ENCODE measurements at regions not wholly inside any gene's neighbourhood (a gene's known extent, or its start where the extent isn't known, plus 50 kb on each side); places are given as distances from the start of the nearest gene placed in this dataset.
A peak's percentile ranks its signal among the peaks of the same experiment; 100 is the strongest.

DNA sequence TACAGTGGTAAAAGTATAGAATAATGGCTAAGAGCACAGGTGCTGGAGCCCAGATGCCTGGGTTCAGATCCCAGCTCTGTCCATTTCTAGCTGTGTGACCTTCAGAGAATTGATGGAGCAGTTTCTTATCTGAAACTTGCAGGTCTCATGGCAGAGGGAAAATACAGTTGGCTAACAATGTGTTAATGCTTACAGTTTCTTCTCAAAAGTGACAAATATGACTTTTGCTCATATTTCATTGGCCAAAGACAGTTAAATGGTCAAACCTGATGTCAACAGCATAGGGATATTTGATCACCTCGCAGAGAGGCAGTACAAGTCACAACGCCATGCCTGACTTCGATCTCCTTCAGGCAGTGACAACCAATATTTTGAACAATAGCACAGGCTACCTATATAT lies 60.2 kb upstream of the LCORL start:
- no TSS peak for BruUV-seq (replicated peaks)
- intact Hi-C loops (cut with micrococcal nuclease) = no loop called here

DNA sequence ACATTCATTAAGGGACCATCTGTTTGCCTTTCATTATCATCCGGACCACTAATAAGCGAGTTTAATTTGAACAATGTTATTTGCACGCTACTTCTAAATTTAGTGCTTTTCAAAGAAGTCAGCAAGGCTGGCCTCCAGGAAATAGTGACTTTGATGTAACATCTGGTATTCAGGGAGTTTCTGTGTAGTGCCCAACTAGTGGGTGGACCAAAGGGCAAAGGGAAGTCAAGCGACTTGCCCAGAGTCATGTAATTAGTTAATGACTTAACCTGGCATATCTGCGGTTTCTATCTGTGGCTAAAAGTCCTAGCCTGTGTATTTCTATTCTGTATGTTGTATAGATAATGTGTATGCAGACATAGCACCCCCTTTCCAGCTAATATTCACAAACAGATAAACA lies 56.3 kb upstream of the LCORL start:
- no peaks in the 10 kb centered on the region for H3K36me3 ChIP-seq (ENCODE audit: control insufficient read depth in 2 of 2, extremely low read depth in 1 of 2, insufficient read depth in 2 of 2, low read length in 2 of 2)
- DNase-seq (ENCODE audit: low read depth, low spot score) = no peak
- ChIA-PET CTCF (no interaction called here), POLR2A (no interaction called here)
- FAIRE-seq = peak; percentile 57
- H3K4me3 ChIP-seq (replicated peaks in 1 of 3; ENCODE audit: insufficient read depth in 1 of 3, low read depth in 1 of 3, low read length in 3 of 3) = no peak overlapping the region
- no peaks in the 10 kb centered on the region for H3K79me2 ChIP-seq (ENCODE audit: control insufficient read depth, insufficient read depth, low read length)
- dilution Hi-C loops (cut with MboI; ENCODE audit: extremely low pct_ligation_motif_present, low sequenced_read_pairs) (no loop called here), intact Hi-C loops (cut with micrococcal nuclease) (loop anchor here (2.0 kb wide), 3 partner anchors 55 to 289 kb away; no protein-coding TSS in a partner anchor)
- peaks cover 6 to 8% of the 10 kb centered on the region in 2 experiments for H3K27me3 ChIP-seq (ENCODE audit: control insufficient read depth in 2 of 2, insufficient read depth in 2 of 2, low read length in 2 of 2)
- peaks cover 2% of the 10 kb centered on the region for H4K20me1 ChIP-seq (replicated peaks; ENCODE audit: control insufficient read depth, extremely low read depth, insufficient read depth, low read length)
- peaks cover 13% of the 10 kb centered on the region for H3K4me1 ChIP-seq (ENCODE audit: control insufficient read depth, extremely low read depth, insufficient read depth, low read length)
- H3K9me1 ChIP-seq (replicated peaks; ENCODE audit: control insufficient read depth, extremely low read depth, insufficient read depth, low read length) = no peaks in the 10 kb centered on the region
- no TSS peak for BruUV-seq (replicated peaks)
- no peak overlapping the region for H3K9ac ChIP-seq (replicated peaks; ENCODE audit: extremely low read depth, insufficient read depth, low read length)
- no peak overlapping the region for H3K4me2 ChIP-seq (ENCODE audit: insufficient read depth, low read length)
- TF ChIP-seq MYC (IDR thresholded peaks at IDR 0.05; ENCODE audit: low read depth, low read length) (no peak), EZH2 (IDR thresholded peaks at IDR 0.05; ENCODE audit: borderline replicate concordance, low read depth, low read length, severe bottlenecking) (no peak), JUN (IDR thresholded peaks at IDR 0.05; ENCODE audit: borderline replicate concordance, insufficient read depth, insufficient read length, low read depth) (no peak), POLR2AphosphoS5 (IDR thresholded peaks at IDR 0.05; ENCODE audit: insufficient read depth, low read depth, low read length) (no peak), GATA2 (IDR thresholded peaks at IDR 0.05; ENCODE audit: insufficient read depth, insufficient read length, low read depth, low read length) (no peak), POLR2A (IDR thresholded peaks at IDR 0.05; ENCODE audit: low read depth, low read length) (no peak), FOS (IDR thresholded peaks at IDR 0.05; ENCODE audit: borderline replicate concordance, insufficient read depth, low read length) (no peak)
- TF ChIP-seq, protein P1, sequence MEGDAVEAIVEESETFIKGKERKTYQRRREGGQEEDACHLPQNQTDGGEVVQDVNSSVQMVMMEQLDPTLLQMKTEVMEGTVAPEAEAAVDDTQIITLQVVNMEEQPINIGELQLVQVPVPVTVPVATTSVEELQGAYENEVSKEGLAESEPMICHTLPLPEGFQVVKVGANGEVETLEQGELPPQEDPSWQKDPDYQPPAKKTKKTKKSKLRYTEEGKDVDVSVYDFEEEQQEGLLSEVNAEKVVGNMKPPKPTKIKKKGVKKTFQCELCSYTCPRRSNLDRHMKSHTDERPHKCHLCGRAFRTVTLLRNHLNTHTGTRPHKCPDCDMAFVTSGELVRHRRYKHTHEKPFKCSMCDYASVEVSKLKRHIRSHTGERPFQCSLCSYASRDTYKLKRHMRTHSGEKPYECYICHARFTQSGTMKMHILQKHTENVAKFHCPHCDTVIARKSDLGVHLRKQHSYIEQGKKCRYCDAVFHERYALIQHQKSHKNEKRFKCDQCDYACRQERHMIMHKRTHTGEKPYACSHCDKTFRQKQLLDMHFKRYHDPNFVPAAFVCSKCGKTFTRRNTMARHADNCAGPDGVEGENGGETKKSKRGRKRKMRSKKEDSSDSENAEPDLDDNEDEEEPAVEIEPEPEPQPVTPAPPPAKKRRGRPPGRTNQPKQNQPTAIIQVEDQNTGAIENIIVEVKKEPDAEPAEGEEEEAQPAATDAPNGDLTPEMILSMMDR (IDR thresholded peaks at IDR 0.05; ENCODE audit: extremely low read depth in 1 of 2, insufficient read depth in 1 of 2, low read depth in 1 of 2, low read length in 2 of 2) = no peak
- TF ChIP-seq, protein P2, sequence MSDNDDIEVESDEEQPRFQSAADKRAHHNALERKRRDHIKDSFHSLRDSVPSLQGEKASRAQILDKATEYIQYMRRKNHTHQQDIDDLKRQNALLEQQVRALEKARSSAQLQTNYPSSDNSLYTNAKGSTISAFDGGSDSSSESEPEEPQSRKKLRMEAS (IDR thresholded peaks at IDR 0.05; ENCODE audit: insufficient read depth, insufficient read length) = no peak
- no peaks in the 10 kb centered on the region for H3K9me3 ChIP-seq (replicated peaks; ENCODE audit: control insufficient read depth, insufficient read depth, low read length)
- H2AFZ ChIP-seq (ENCODE audit: low read depth, low read length) = no peak overlapping the region
- H3K27ac ChIP-seq (ENCODE audit: insufficient read depth, low read depth, low read length) = no peak overlapping the region

More for the DNA sequence above, 60.2 kb upstream of the LCORL start:
- H4K20me1 ChIP-seq (replicated peaks; ENCODE audit: control insufficient read depth, extremely low read depth, insufficient read depth, low read length) = peaks cover 2% of the 10 kb centered on the region
- no peaks in the 10 kb centered on the region for H3K9me3 ChIP-seq (replicated peaks; ENCODE audit: control insufficient read depth, insufficient read depth, low read length)
- H3K4me1 ChIP-seq (ENCODE audit: control insufficient read depth, extremely low read depth, insufficient read depth, low read length) = peaks cover 5% of the 10 kb centered on the region
- no peaks in the 10 kb centered on the region for H3K9me1 ChIP-seq (replicated peaks; ENCODE audit: control insufficient read depth, extremely low read depth, insufficient read depth, low read length)
- no peaks in the 10 kb centered on the region for H3K36me3 ChIP-seq (ENCODE audit: control insufficient read depth in 2 of 2, extremely low read depth in 1 of 2, insufficient read depth in 2 of 2, low read length in 2 of 2)
- dilution Hi-C loops (cut with MboI; ENCODE audit: extremely low pct_ligation_motif_present, low sequenced_read_pairs) = no loop called here
- FAIRE-seq (no peak), DNase-seq (ENCODE audit: low read depth, low spot score) (no peak)
- no peak overlapping the region for H3K4me3 ChIP-seq (replicated peaks in 1 of 3; ENCODE audit: insufficient read depth in 1 of 3, low read depth in 1 of 3, low read length in 3 of 3)
- CTCF ChIA-PET = no interaction called here
- no peak overlapping the region for H3K27ac ChIP-seq (ENCODE audit: insufficient read depth, low read depth, low read length)
- no peaks in the 10 kb centered on the region for H3K79me2 ChIP-seq (ENCODE audit: control insufficient read depth, insufficient read depth, low read length)
- no peak overlapping the region for H2AFZ ChIP-seq (ENCODE audit: low read depth, low read length)
- no peak for TF ChIP-seq GATA2 (IDR thresholded peaks at IDR 0.05; ENCODE audit: insufficient read depth, insufficient read length, low read depth, low read length)
- TF ChIP-seq, protein P2 (IDR thresholded peaks at IDR 0.05; ENCODE audit: insufficient read depth, insufficient read length) = no peak
- peaks cover 6 to 18% of the 10 kb centered on the region in 2 experiments for H3K27me3 ChIP-seq (ENCODE audit: control insufficient read depth in 2 of 2, insufficient read depth in 2 of 2, low read length in 2 of 2)
- POLR2A ChIA-PET = no interaction called here
- H3K4me2 ChIP-seq (ENCODE audit: insufficient read depth, low read length) = no peak overlapping the region
- H3K9ac ChIP-seq (replicated peaks; ENCODE audit: extremely low read depth, insufficient read depth, low read length) = no peak overlapping the region

All from endothelial cell of umbilical vein (primary cell).